HG03108 (cell line): ENCODE measurements at regions not wholly inside any gene's neighbourhood (a gene's known extent, or its start where the extent isn't known, plus 50 kb on each side); places are given as distances from the start of the nearest gene placed in this dataset.

Experiments
- ATAC-seq: cut with Tn5 transposase; IDR thresholded peaks from one replicate; pipeline ENCODE4 v1.9.1; 2021; ENCODE audit warnings: moderate library complexity; ENCODE audit not compliant: unreplicated experiment

- no peak for ATAC-seq
Measured at GRCh38 chr2:121960251-121960650, 204.8 kb downstream of the TSN start.

DNA sequence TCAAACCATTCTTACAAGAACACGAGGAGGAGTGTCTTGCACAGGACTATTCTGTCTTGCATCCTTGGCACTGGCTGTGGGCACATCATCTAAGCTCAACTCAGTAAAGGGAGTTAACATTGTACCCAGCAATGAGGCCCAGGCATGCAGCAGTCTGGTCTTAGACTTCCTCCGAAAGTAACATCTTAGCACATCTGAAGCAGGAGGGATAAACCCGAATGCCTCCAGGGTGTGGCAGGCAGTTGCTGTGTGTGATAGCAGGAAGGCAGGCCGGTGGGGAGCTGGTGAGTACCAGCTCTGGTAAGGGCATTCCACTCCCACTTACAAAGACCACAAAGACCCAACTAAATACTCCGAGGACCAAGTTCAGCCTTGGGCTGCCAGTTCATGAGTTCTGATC, 206.3 kb downstream of the TSN start:
- no peak for ATAC-seq

DNA sequence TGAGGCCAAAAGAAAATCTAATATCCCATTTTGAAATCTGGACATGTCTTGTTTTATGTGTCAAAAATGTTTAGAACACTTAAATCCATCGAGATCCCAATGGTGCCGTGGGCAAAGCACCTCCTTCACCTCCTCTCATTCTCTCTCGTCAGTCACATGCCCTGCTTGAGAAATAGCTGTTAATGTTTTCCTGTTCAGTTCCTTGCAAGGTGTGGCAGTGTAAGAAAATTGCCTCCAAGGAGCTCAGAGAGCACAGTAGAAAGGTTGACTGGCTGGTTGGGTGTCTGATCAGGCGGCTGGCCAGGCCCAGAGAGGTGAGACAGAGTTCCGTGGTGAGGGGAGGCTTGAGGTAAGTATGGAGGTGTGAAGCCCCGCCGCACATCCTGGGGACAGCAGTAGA, 210.2 kb downstream of the TSN start:
- no peak for ATAC-seq

GRCh38 chr2:121966663-121967062, 211.2 kb downstream of the TSN start:
- no peak for ATAC-seq

DNA sequence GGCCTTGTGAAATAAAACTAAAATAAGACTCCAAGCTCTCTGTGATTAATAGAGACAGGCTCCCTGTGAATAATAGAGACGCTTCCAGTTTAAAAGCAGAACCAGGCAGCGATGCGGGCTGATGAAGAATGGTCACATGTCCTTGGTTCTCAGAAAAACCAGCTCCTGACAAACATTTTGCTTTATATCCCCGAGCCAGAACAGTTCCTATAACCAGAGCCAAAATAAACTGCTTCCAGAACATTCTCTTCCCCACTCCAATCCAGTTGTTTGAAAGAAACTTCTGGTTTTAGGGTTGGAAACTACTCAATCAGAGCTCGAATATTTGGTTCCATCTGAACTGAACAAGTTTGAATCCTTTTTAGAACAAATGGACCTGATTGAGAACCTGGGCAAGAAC, 213.7 kb downstream of the TSN start:
- no peak for ATAC-seq

DNA sequence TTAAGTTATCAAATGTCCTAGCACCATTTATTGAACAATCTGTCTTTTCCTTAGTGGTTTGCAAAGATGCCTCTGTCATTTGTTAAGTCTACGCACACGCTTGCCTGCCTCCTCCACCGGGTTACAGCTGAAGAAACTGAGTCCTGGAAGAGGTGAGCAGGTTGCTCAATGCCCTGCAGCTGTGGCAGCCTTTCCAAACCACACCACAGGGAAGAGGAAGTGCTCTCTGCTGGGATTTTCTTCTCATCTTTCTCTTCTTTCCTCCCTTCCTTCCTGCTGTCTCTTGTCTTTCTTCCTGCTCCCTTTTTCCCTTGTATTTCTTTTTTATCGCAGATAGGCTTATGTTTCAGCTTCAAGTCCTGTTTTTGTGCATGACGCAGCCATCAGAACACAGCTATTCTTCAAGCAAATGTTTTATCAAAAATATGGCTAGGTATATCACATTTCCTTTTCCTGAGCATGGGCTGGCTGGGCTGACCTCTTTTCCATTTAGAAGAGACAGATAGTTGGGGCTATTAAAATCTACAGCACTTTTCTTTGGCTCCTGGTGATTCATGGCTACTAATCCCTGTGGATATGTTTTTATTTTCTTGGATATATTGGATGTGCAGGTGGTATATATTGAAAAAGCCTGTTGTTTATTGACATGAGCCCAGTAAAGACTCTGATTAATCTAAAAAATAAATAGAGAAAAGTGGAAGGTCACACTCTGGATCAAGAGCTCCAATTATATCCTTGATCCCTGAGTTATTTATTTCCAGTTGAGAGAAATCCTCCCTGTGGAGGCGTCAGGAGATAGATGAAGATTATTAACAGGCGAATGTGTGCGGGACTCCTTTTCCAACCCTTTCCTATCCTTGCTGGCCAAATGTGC, 214.6 kb downstream of the TSN start:
- ATAC-seq: no peak

DNA sequence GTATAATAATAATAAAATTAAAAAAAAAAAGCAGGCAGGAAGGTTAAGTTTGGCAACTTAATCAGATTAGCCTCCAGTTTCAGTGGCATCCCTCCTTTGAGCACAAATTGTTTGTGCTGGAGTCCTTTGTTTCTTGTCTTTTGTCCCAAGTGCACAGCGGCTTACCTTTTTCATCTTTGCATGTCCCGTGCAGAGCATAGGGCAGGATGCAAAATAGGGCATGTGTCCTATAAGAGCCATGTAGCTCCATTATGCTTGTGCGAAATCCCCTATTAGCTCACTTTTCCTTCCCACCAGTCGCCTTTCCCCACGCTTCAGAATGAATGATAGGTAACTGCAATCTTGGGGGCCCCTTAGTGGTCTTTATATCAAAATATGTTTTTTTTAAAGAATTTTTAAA, 216.8 kb downstream of the TSN start:
- ATAC-seq: no peak

GRCh38 chr2:121974897-121975661, 219.6 kb downstream of the TSN start:
- ATAC-seq: peak; percentile 91

DNA sequence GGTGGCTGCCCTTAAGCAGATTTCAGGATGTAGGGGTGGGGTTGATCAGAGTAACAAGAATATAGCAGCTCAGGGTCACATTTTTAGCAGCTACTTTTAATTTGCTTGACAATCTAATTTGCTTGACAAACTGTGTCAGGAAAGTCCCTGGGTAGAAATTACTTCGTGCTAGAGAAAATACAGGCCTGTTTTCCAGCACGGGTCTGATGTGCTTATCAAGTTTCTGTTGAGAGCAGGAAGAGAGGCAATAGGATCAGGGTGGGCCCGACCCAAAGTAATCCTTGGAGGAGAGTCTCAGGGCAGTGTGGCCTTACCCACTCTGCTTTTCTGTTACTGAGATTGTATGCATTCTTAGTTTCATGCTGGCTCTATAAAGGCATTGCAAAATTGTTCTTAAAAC, 221.5 kb downstream of the TSN start:
- ATAC-seq: no peak

GRCh38 chr2:121977326-121977725, 221.9 kb downstream of the TSN start:
- no peak for ATAC-seq

DNA sequence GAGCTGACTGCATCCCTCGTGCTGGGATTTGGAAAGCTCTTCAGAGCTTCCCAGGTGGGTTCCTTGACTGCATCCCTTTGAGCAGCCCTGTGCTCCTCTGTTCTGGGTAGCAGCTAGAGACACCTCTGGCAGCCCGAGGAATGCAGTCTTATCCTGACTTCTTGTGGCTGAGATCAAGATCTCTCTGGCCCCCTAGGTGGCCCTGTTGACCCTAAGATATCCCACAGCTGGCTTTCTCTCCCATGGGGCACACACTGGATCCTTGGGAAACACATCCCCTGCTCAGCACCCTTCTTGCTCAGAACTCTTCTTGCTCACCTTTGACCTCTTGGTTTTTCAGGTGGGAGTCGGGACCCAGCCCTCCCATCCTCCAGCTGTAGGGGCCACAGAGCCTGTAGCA, 237.2 kb downstream of the TSN start:
- ATAC-seq: no peak

GRCh38 chr2:121993682-121994081, 238.2 kb downstream of the TSN start:
- ATAC-seq: no peak

- no peak for ATAC-seq
Measured at GRCh38 chr2:121994238-121995206, 239.1 kb downstream of the TSN start.

GRCh38 chr2:121998751-121999150, 243.3 kb downstream of the TSN start:
- ATAC-seq: no peak

- no peak for ATAC-seq
Measured at GRCh38 chr2:121999264-121999663, 243.8 kb downstream of the TSN start.

DNA sequence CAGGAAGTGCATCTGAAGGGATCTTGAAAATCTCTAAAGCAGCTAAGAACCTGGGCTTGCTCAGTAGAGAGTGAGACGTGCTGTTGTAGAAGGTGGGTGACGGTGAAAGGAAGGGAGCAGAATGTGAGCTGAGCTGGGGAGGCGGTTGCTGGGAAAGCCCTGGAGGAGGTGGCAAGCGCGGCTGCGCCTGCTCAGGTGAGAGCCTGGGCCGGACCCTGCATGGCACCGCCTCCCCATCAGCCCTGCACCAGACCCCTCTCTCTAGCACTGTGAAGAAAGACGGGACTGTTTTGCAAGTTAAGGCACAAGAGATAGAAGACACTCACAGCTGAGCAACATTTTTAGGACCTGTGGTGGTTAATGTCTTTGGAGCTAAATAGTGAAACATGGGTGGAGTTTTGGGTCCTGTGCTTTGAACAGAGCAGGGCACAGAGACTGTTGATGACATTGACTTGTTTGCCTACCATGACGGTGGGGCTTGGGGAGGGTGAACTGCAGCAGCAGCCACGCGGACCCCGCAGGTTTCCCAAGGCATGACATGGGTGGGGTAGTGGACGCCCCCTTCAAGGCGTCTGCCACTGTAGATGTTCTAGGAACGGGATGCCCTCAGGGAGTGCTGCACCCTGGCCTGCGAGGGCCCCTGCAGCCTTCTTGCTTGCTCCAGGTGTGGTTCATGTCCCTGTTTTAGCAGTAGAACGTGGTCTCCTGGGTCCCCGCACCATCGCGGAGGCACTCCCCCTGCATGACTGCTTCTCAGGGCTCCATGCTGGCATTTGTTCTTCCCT, 245.3 kb downstream of the TSN start:
- ATAC-seq: no peak

GRCh38 chr2:122001441-122001874, 246.0 kb downstream of the TSN start:
- ATAC-seq: no peak

DNA sequence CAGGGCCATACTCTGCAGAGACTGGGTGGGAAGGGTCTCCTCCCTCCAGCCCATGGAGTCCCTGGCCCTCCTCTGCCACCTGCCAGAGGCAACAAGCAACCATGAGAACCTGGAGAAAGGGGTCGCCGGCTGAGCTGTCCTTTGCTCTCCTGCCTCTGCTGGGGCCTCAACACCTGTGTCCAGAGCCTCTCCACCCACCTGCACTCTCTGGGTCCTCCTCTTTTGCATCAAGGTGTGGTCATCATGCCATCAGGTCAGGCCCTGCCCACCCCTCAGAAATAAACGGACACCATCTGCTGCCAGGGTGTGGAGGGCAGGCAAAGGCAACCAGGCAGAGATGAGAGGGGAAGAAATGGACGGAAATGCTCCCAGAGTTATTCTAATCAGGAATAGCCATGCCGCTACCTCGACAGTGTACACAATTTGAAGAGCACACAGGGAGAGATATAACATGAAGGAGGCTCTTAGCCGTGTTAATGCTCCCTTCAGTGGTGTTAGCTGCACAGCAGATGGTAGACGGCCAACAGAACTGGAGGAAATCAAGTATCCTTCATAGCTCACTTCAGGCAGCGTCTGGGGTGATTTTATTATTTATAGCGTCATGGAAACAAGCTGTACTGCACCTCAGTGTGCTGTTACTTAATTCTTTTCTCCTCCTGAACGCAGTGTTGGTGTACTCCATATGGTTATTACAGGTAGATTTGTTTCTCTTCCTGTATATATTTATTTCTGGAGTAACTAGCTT, 247.9 kb downstream of the TSN start:
- no peak for ATAC-seq

DNA sequence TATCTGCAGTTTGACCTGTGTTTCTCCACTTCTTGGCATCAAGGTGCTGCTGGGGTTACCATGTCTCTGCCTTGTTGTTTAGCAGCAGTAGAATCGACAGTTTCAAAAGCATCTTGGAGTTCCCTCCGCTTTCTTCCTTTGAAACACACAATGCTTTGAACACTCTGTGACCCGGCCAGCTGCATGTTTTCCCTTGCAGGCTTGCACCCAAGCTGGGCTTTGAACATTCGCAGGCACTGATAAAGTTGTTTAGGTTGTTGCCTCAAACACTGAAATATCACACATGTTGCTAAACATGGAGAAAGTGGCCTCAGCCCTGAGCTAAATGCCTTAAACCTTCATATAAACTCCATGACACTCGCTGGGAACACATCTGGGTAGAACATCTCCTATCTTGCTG, 251.7 kb downstream of the TSN start:
- no peak for ATAC-seq

GRCh38 chr2:122007577-122007976, 252.1 kb downstream of the TSN start:
- no peak for ATAC-seq
